GM23248 (cell line): ENCODE measurements at regions not wholly inside any gene's neighbourhood (a gene's known extent, or its start where the extent isn't known, plus 50 kb on each side); places are given as distances from the start of the nearest gene placed in this dataset.
"Not testable (repeated sequence)": the region's sequence is repeated elsewhere in the genome, so short reads cannot be mapped to it uniquely, and the experiment has no call there.

Experiments
- DNase-seq: peaks from one replicate; pipeline ENCODE4 v3.0.0-alpha.2; 2015
- H2AFZ ChIP-seq: fragments of 200-600 bp; sonication (generic); 2 replicates; pipeline ENCODE4 v1.6.1; 2016; ENCODE audit warnings: antibody characterized with exemption
- H3F3A ChIP-seq: fragments of 200-600 bp; sonication (generic); 2 replicates; pipeline ENCODE4 v1.6.1; 2016; ENCODE audit warnings: mild to moderate bottlenecking, antibody characterized with exemption, mixed run types; ENCODE audit not compliant: insufficient read depth
- H3K27ac ChIP-seq: fragments of 200-600 bp; sonication (generic); 2 replicates; pipeline ENCODE4 v1.5.1; 2016; ENCODE audit warnings: mild to moderate bottlenecking
- H3K27me3 ChIP-seq: fragments of 200-600 bp; sonication (generic); replicated peaks from 2 replicates; pipeline ENCODE4 v1.6.1; 2016; ENCODE audit warnings: mild to moderate bottlenecking; ENCODE audit not compliant: insufficient read depth
- H3K36me3 ChIP-seq: fragments of 200-600 bp; sonication (generic); 2 replicates; pipeline ENCODE4 v1.6.1; 2016; ENCODE audit warnings: low read depth, mild to moderate bottlenecking
- H3K4me1 ChIP-seq: fragments of 200-600 bp; sonication (generic); 2 replicates; pipeline ENCODE4 v1.6.1; 2016; ENCODE audit warnings: mild to moderate bottlenecking; ENCODE audit not compliant: insufficient read depth
- H3K4me2 ChIP-seq: fragments of 200-600 bp; sonication (generic); one replicate; pipeline ENCODE4 v1.6.1; 2016; ENCODE audit warnings: mild to moderate bottlenecking; ENCODE audit not compliant: unreplicated experiment
- H3K4me3 ChIP-seq: fragments of 200-600 bp; sonication (generic); 2 replicates; pipeline ENCODE4 v1.5.1; 2016; ENCODE audit warnings: mild to moderate bottlenecking
- H3K79me2 ChIP-seq: fragments of 200-600 bp; sonication (generic); 2 replicates; pipeline ENCODE4 v1.6.1; 2016; ENCODE audit warnings: mild to moderate bottlenecking; ENCODE audit not compliant: insufficient read depth
- H3K9ac ChIP-seq: fragments of 200-600 bp; sonication (generic); 2 replicates; pipeline ENCODE4 v1.6.1; 2016; ENCODE audit warnings: mild to moderate bottlenecking
- H3K9me2 ChIP-seq: fragments of 200-600 bp; sonication (generic); 2 replicates; pipeline ENCODE4 v1.6.1; 2016; ENCODE audit warnings: mixed run types, mild to moderate bottlenecking, moderate library complexity; ENCODE audit not compliant: insufficient read depth
- H3K9me3 ChIP-seq: fragments of 200-600 bp; sonication (generic); one replicate; pipeline ENCODE4 v1.6.1; 2017; ENCODE audit warnings: low read depth
- H4K20me1 ChIP-seq: fragments of 200-600 bp; sonication (generic); 2 replicates; pipeline ENCODE4 v1.6.0; 2016; ENCODE audit not compliant: insufficient read depth
- EZH2 ChIP-seq: fragments of 200-600 bp; sonication (generic); IDR thresholded peaks from 2 replicates; pipeline ENCODE4 v1.6.1; 2018; ENCODE audit warnings: antibody characterized with exemption, mild to moderate bottlenecking; ENCODE audit not compliant: insufficient read depth, poor library complexity, severe bottlenecking
- EZH2phosphoT487 ChIP-seq: fragments of 200-600 bp; sonication (generic); IDR thresholded peaks from 2 replicates; pipeline ENCODE4 v1.6.1; 2018; ENCODE audit warnings: antibody characterized with exemption, moderate library complexity, mild to moderate bottlenecking, low read depth; ENCODE audit not compliant: insufficient read depth
- WGBS, 2 experiments: methylation state at CpG; one replicate each; pipeline ENCODE4 v1.1.6; 2015 to 2017; ENCODE audit warnings: low lambda C conversion rate in 2 of 2, low coverage in 1 of 2; ENCODE audit errors: missing lambda C conversion rate in 2 of 2; 5-methylcytosine and 5-hydroxymethylcytosine counted together
- in situ Hi-C: fragments of 300-500 bp; cut with MboI; formaldehyde crosslinking; loops from 2 replicates; pipeline ENCODE4 v1.15.0; 2020

DNA sequence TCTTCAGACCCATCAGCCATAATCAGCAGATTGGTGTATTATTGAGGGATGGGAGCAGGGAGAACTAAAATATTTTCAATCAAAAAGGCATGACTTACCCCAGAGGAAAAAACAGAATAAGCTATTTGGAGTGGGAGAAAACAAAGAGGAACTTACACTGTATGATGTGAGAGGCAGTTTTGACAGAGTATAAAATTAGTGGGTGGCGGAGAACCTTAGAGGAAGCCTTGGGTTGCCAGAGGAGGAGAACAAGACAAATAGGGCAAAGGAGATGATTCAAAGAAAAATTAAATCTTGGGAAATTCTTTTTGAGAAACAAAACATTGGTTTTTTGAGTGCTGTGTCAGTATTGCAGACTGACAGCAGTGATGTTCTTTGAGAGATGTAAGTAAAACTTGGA is 285.0 kb downstream of the C11orf87 start:
- H2AFZ ChIP-seq = no peak overlapping the region

DNA sequence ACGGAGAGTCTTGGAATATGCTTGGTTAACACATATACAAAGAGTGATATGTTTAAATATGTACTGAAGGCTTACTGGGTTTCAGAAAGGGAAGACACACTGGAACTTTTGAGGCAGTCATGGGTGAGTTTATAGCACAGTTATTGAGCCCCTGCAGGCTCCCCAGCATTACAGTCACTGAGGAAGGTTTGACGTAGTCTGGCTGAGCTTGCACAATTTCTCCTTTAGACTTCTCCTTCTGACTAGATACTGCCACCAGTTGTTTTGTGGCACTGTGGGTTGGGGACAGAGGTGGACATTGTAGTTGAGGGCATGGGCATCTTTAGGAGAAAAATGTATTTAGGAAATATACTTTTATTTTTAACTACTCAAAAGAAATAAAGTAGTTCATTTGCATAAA is 285.4 kb downstream of the C11orf87 start:
- no peak for DNase-seq
- WGBS, 2 experiments = 41 to 54% methylated on average over 2 of the region's 2 CpGs
- Histone ChIP-seq H3K4me2 (no peak overlapping the region), H3F3A (no peaks in the 10 kb centered on the region), H3K27ac (no peak overlapping the region), H3K4me3 (no peak overlapping the region), H3K9me3 (no peaks in the 10 kb centered on the region), H3K36me3 (no peaks in the 10 kb centered on the region), H4K20me1 (no peaks in the 10 kb centered on the region), H3K9me2 (no peaks in the 10 kb centered on the region), H3K9ac (no peak overlapping the region), H2AFZ (no peak overlapping the region), H3K27me3 (no peaks in the 10 kb centered on the region), H3K4me1 (no peaks in the 10 kb centered on the region), H3K79me2 (no peaks in the 10 kb centered on the region)
- in situ Hi-C loops = no loop called here
- TF ChIP-seq EZH2phosphoT487 = no peak
- TF ChIP-seq EZH2 = no peak

More for the DNA sequence above, 285.0 kb downstream of the C11orf87 start:
- H3K4me1 ChIP-seq = no peaks in the 10 kb centered on the region
- WGBS, 2 experiments = 61 to 63% methylated on average over 1 of the region's 1 CpG
- no peaks in the 10 kb centered on the region for H3K27me3 ChIP-seq
- TF ChIP-seq EZH2 (no peak), EZH2phosphoT487 (no peak)
- no peaks in the 10 kb centered on the region for H4K20me1 ChIP-seq
- no peaks in the 10 kb centered on the region for H3K9me3 ChIP-seq
- H3K4me2 ChIP-seq = no peak overlapping the region
- no peaks in the 10 kb centered on the region for H3K79me2 ChIP-seq
- H3K9me2 ChIP-seq = no peaks in the 10 kb centered on the region
- in situ Hi-C loops = no loop called here
- no peak overlapping the region for H3K27ac ChIP-seq
- no peak overlapping the region for H3K9ac ChIP-seq
- no peak for DNase-seq
- no peaks in the 10 kb centered on the region for H3K36me3 ChIP-seq
- no peaks in the 10 kb centered on the region for H3F3A ChIP-seq
- no peak overlapping the region for H3K4me3 ChIP-seq

DNA sequence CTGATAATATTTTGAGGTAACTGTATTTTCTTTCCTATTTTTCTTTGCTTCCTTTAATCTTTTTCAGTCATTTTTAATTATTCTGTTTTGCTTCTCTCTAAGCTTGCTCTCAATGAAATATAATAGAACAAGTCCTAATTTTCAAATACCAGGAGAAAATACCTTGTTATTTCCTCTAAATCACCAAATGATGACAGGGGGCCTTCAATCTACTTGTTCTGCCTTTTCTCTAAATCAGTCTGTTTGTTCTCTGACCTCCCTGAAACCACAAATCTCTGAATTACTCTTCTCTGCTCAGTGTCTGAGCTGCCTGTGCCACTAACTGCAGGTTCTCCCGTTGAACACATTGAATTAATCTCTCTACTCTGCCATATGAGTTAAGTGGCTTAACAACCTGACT is 286.2 kb downstream of the C11orf87 start:
- Histone ChIP-seq H3K27me3 (no peaks in the 10 kb centered on the region), H3K4me3 (no peak overlapping the region), H3K27ac (no peak overlapping the region), H3K9me3 (no peaks in the 10 kb centered on the region), H3F3A (no peaks in the 10 kb centered on the region), H2AFZ (no peak overlapping the region), H3K79me2 (no peaks in the 10 kb centered on the region), H3K4me1 (no peaks in the 10 kb centered on the region), H4K20me1 (no peaks in the 10 kb centered on the region), H3K4me2 (no peak overlapping the region), H3K9ac (no peak overlapping the region), H3K36me3 (no peaks in the 10 kb centered on the region), H3K9me2 (no peaks in the 10 kb centered on the region)
- no peak for DNase-seq
- 12 to 17% methylated on average over 1 of the region's 1 CpG for WGBS, 2 experiments
- TF ChIP-seq EZH2 (no peak), EZH2phosphoT487 (no peak)
- in situ Hi-C loops = no loop called here

GRCh38 chr11:109714444-109714843 is 292.5 kb downstream of the C11orf87 start:
- H3K9me3 ChIP-seq, H4K20me1 ChIP-seq, H3K4me1 ChIP-seq, H3K4me2 ChIP-seq, DNase-seq, H3K27ac ChIP-seq, H3K79me2 ChIP-seq, H2AFZ ChIP-seq, H3K9me2 ChIP-seq, H3K9ac ChIP-seq, H3F3A ChIP-seq, H3K36me3 ChIP-seq, H3K27me3 ChIP-seq, in situ Hi-C loops, H3K4me3 ChIP-seq: not testable (repeated sequence)
- 56 to 63% methylated on average over 2 of the region's 2 CpGs for WGBS, 2 experiments

GRCh38 chr11:109715424-109715823 is 293.4 kb downstream of the C11orf87 start:
- WGBS, 2 experiments = 19% methylated on average over 4 of the region's 4 CpGs

More at GRCh38 chr11:109715424-109715823, 293.4 kb downstream of the C11orf87 start:
- H3K9me3 ChIP-seq, H3K36me3 ChIP-seq, in situ Hi-C loops, H3K4me3 ChIP-seq, H3K4me1 ChIP-seq, H3K9me2 ChIP-seq, H2AFZ ChIP-seq, H4K20me1 ChIP-seq, H3K79me2 ChIP-seq, H3K27me3 ChIP-seq, H3K4me2 ChIP-seq, H3K27ac ChIP-seq, H3F3A ChIP-seq, DNase-seq, H3K9ac ChIP-seq: not testable (repeated sequence)
